Chondrocyte (in vitro differentiated cells): ENCODE measurements at regions not wholly inside any gene's neighbourhood (a gene's known extent, or its start where the extent isn't known, plus 50 kb on each side); places are given as distances from the start of the nearest gene placed in this dataset.

ENCODE experiments used
- DNase-seq: peaks from one replicate; pipeline ENCODE4 v3.0.0; 2021; ENCODE audit warnings: mixed read lengths, low spot score
- H3K27ac Mint-ChIP-seq: one replicate; pipeline ENCODE4 v1.8.0; 2021; ENCODE audit warnings: mild to moderate bottlenecking, moderate library complexity, mixed read lengths; ENCODE audit not compliant: unreplicated experiment
- H3K27me3 Mint-ChIP-seq: 2 replicates; pipeline ENCODE4 v1.8.0; 2021; ENCODE audit warnings: low read depth, mixed read lengths
- H3K36me3 Mint-ChIP-seq: 2 replicates; pipeline ENCODE4 v1.8.0; 2021; ENCODE audit warnings: low read depth, mixed read lengths
- H3K4me1 Mint-ChIP-seq: 2 replicates; pipeline ENCODE4 v1.8.0; 2021; ENCODE audit warnings: low read depth, mild to moderate bottlenecking, mixed read lengths
- H3K4me3 Mint-ChIP-seq: one replicate; pipeline ENCODE4 v1.8.0; 2021; ENCODE audit warnings: mild to moderate bottlenecking, moderate library complexity, mixed read lengths; ENCODE audit not compliant: unreplicated experiment
- H3K9me3 Mint-ChIP-seq: 2 replicates; pipeline ENCODE4 v1.8.0; 2021; ENCODE audit warnings: low read depth, mixed read lengths
- TF ChIP-seq, protein P1 (sequence below): fragments of 200-600 bp; sonication (generic); IDR thresholded peaks from 2 replicates; pipeline ENCODE4 v1.5.0; 2021; ENCODE audit warnings: antibody characterized with exemption, mild to moderate bottlenecking, moderate library complexity

GRCh38 chr3:10761583-10761982 lies 54.4 kb upstream of the SLC6A11 start:
- Mint-ChIP-seq H3K27me3 (peaks cover 54% of the 10 kb centered on the region), H3K9me3 (no peaks in the 10 kb centered on the region), H3K27ac (no peak overlapping the region), H3K36me3 (no peaks in the 10 kb centered on the region), H3K4me1 (no peaks in the 10 kb centered on the region), H3K4me3 (no peak overlapping the region)
- DNase-seq = no peak
- TF ChIP-seq, protein P1, sequence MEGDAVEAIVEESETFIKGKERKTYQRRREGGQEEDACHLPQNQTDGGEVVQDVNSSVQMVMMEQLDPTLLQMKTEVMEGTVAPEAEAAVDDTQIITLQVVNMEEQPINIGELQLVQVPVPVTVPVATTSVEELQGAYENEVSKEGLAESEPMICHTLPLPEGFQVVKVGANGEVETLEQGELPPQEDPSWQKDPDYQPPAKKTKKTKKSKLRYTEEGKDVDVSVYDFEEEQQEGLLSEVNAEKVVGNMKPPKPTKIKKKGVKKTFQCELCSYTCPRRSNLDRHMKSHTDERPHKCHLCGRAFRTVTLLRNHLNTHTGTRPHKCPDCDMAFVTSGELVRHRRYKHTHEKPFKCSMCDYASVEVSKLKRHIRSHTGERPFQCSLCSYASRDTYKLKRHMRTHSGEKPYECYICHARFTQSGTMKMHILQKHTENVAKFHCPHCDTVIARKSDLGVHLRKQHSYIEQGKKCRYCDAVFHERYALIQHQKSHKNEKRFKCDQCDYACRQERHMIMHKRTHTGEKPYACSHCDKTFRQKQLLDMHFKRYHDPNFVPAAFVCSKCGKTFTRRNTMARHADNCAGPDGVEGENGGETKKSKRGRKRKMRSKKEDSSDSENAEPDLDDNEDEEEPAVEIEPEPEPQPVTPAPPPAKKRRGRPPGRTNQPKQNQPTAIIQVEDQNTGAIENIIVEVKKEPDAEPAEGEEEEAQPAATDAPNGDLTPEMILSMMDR = no peak

GRCh38 chr3:10762116-10762515 lies 53.9 kb upstream of the SLC6A11 start:
- Mint-ChIP-seq H3K4me1 (no peaks in the 10 kb centered on the region), H3K9me3 (no peaks in the 10 kb centered on the region), H3K36me3 (no peaks in the 10 kb centered on the region), H3K4me3 (no peak overlapping the region), H3K27ac (no peak overlapping the region), H3K27me3 (peaks cover 54% of the 10 kb centered on the region)
- TF ChIP-seq, protein P1 = no peak
- no peak for DNase-seq

DNA sequence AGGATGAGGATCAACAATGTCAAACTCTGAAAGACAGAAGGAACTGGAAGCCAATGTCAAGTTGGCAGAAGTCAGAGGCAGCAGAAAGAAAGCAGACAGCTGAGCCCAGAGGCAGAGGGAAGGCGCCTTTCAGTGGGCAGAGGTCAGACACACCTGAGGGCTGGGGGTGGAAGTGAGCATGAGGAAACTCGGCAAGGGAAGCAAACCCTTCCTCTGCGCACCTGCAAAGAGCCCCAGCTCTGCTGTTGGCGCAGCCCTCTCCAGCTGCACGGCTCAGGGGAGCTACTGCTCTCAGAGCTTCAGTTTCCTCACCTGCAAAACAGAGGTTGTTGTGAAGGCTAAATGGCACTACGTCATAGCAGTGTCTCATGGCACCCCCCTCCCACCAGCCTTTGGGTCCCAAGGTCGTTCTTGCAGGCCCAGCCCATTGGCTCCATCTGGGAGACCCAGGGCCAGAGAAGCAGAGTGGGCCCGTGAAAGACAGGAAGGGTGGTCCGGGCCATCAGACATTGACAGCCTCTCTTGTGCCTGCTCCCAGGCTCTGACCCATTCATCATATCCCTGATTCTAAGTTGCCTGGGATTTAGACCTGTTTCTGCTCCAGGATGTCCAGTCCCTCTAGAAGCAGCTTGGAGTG lies 53.3 kb upstream of the SLC6A11 start:
- no peak for DNase-seq
- no peaks in the 10 kb centered on the region for H3K4me1 Mint-ChIP-seq
- no peaks in the 10 kb centered on the region for H3K36me3 Mint-ChIP-seq
- H3K27me3 Mint-ChIP-seq = peaks cover 60% of the 10 kb centered on the region
- no peak overlapping the region for H3K4me3 Mint-ChIP-seq
- H3K27ac Mint-ChIP-seq = no peak overlapping the region
- no peaks in the 10 kb centered on the region for H3K9me3 Mint-ChIP-seq
- TF ChIP-seq, protein P1 = no peak

DNA sequence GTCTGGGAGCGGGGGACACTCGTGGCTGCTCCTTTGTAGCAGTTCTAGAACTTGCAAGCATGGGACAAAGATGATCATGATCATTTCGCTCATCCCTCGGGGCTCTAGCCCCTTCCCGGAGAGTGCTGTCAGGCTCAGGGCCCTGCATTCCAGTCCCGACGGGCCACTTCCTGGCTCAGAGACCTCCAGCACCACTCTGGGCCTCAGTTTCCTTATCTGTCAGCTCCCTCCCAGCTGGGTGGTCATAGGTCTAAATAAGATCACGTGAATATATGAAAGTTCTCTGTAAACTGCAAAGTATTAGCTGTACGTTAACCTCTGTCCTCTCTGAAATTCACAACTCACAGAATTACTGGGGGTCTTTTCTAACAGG lies 52.8 kb upstream of the SLC6A11 start:
- peaks cover 64% of the 10 kb centered on the region for H3K27me3 Mint-ChIP-seq
- no peaks in the 10 kb centered on the region for H3K4me1 Mint-ChIP-seq
- TF ChIP-seq, protein P1 = no peak
- no peaks in the 10 kb centered on the region for H3K9me3 Mint-ChIP-seq
- no peak for DNase-seq
- H3K4me3 Mint-ChIP-seq = no peak overlapping the region
- no peak overlapping the region for H3K27ac Mint-ChIP-seq
- H3K36me3 Mint-ChIP-seq = no peaks in the 10 kb centered on the region

DNA sequence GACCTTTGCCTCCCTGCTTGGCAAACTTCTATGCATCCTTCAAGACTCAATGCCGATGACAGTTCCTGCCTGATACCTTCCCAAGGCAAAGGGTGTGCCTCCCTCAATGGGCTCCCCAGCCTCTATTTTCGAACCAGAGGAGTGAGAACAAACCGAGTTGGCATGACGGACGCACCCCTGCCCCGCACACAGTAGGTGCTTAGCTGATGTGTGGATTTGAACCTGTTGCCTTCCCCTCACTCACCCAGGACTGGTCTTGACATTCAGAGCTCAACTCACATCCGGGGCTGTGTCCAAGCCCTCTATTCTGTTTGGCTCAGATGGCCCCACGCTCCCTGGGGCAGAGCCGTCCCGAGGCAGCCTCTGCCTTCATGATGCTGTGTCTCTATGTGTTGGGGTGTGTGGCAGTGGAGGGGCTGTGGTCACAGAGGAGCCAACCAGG lies 52.2 kb upstream of the SLC6A11 start:
- DNase-seq = no peak
- Mint-ChIP-seq H3K27ac (no peak overlapping the region), H3K9me3 (no peaks in the 10 kb centered on the region), H3K4me1 (no peaks in the 10 kb centered on the region), H3K4me3 (no peak overlapping the region), H3K27me3 (peaks cover 63% of the 10 kb centered on the region), H3K36me3 (no peaks in the 10 kb centered on the region)
- TF ChIP-seq, protein P1 = no peak
